Panc1 (cell line): ENCODE measurements at regions not wholly inside any gene's neighbourhood (a gene's known extent, or its start where the extent isn't known, plus 50 kb on each side); places are given as distances from the start of the nearest gene placed in this dataset.

Experiments
- ATAC-seq: fragments of 200-7000 bp; cut with Tn5 transposase; 2 replicates; pipeline ENCODE4 v1.9.1; 2020; ENCODE audit warnings: mild to moderate bottlenecking, moderate library complexity
- BruUV-seq: library from RNA; stranded (reverse); fragments of 400-500 nt; replicated peaks from 2 replicates; lab custom pipeline; 2021; lab: Mats Ljungman, UMichigan
- CTCF ChIA-PET: fragments of 300-600 bp; sonication (Branson Sonifier 250); formaldehyde crosslinking; loops from one replicate; lab custom pipeline; 2022; ENCODE audit warnings: antibody characterized with exemption; lab: Charles Lee
- POLR2A ChIA-PET: fragments of 300-600 bp; sonication (Branson Sonifier 250); formaldehyde crosslinking; loops from one replicate; lab custom pipeline; 2022; ENCODE audit warnings: antibody characterized with exemption; lab: Charles Lee
- DNase-seq: peaks from one replicate; pipeline ENCODE4 v3.0.0-alpha.2; 2010; ENCODE audit warnings: low read depth, low spot score
- H3K27ac ChIP-seq: 2 replicates; pipeline ENCODE4 v1.5.1; 2011; ENCODE audit warnings: mild to moderate bottlenecking, low read length, inconsistent platforms
- H3K27me3 ChIP-seq: fragments of 200-500 bp; sonication (Bioruptor generic); 2 replicates; pipeline ENCODE4 v1.6.0; 2014; ENCODE audit warnings: low read length, inconsistent platforms; ENCODE audit not compliant: control insufficient read depth, insufficient read depth
- H3K36me3 ChIP-seq: fragments of 200-500 bp; sonication (Bioruptor generic); 2 replicates; pipeline ENCODE4 v1.5.1; 2014; ENCODE audit warnings: inconsistent platforms, mild to moderate bottlenecking, low read length, moderate library complexity; ENCODE audit not compliant: control insufficient read depth, insufficient read depth
- H3K4me1 ChIP-seq: 2 replicates; pipeline ENCODE4 v1.5.1; 2011; ENCODE audit warnings: inconsistent platforms, mild to moderate bottlenecking, low read length, moderate library complexity; ENCODE audit not compliant: control insufficient read depth, insufficient read depth
- H3K4me3 ChIP-seq, 2 experiments: 2 replicates each; pipeline ENCODE4 v1.5.1; 2011 to 2012; ENCODE audit warnings: low read depth in 2 of 2, low read length in 2 of 2, mild to moderate bottlenecking in 2 of 2, inconsistent platforms in 1 of 2, moderate library complexity in 1 of 2
- H3K9me3 ChIP-seq: fragments of 200-500 bp; sonication (Bioruptor generic); 2 replicates; pipeline ENCODE4 v1.5.1; 2014; ENCODE audit warnings: low read depth, mild to moderate bottlenecking, inconsistent platforms, low read length, moderate library complexity; ENCODE audit not compliant: control insufficient read depth, insufficient read depth
- POLR2AphosphoS5 ChIP-seq: IDR thresholded peaks from 2 replicates; pipeline ENCODE4 v1.6.1; 2012; ENCODE audit warnings: mild to moderate bottlenecking, low read depth, low read length, moderate library complexity
- SIN3A ChIP-seq: IDR thresholded peaks from 2 replicates; pipeline ENCODE4 v1.6.1; 2012; ENCODE audit warnings: low read depth, mild to moderate bottlenecking, low read length, moderate library complexity, borderline replicate concordance; ENCODE audit not compliant: insufficient read depth
- TCF7L2 ChIP-seq: IDR thresholded peaks from 2 replicates; pipeline ENCODE4 v1.6.1; 2011; ENCODE audit warnings: mild to moderate bottlenecking, low read depth, low read length, inconsistent platforms
- in situ Hi-C: cut with HindIII; loops from 2 replicates; pipeline ENCODE4 v1.10.0; 2016; ENCODE audit warnings: low sequenced_read_pairs, low pct_unique_long_range_greater_than_20kb
- intact Hi-C: fragments of 100-400 bp; cut with micrococcal nuclease; formaldehyde crosslinking; loops from one replicate; pipeline ENCODE4 v1.10.0; 2022; ENCODE audit not compliant: unreplicated experiment
- TF ChIP-seq, protein P1 (sequence below): fragments of 450-650 bp; IDR thresholded peaks from 2 replicates; pipeline ENCODE4 v1.5.1; 2017; ENCODE audit warnings: mild to moderate bottlenecking
- TF ChIP-seq, protein P2 (sequence below), 2 experiments: IDR thresholded peaks; 2 replicates each; pipeline ENCODE4 v1.6.1; 2011 to 2012; ENCODE audit warnings: low read depth in 2 of 2, control low read depth in 1 of 2, low read length in 1 of 2, mild to moderate bottlenecking in 1 of 2, moderate library complexity in 1 of 2; ENCODE audit not compliant: insufficient read depth in 1 of 2

GRCh38 chr18:73419531-73419930 is 551.7 kb upstream of the NETO1 start:
- TF ChIP-seq TCF7L2 (no peak), POLR2AphosphoS5 (no peak), SIN3A (no peak)
- TF ChIP-seq, protein P1, sequence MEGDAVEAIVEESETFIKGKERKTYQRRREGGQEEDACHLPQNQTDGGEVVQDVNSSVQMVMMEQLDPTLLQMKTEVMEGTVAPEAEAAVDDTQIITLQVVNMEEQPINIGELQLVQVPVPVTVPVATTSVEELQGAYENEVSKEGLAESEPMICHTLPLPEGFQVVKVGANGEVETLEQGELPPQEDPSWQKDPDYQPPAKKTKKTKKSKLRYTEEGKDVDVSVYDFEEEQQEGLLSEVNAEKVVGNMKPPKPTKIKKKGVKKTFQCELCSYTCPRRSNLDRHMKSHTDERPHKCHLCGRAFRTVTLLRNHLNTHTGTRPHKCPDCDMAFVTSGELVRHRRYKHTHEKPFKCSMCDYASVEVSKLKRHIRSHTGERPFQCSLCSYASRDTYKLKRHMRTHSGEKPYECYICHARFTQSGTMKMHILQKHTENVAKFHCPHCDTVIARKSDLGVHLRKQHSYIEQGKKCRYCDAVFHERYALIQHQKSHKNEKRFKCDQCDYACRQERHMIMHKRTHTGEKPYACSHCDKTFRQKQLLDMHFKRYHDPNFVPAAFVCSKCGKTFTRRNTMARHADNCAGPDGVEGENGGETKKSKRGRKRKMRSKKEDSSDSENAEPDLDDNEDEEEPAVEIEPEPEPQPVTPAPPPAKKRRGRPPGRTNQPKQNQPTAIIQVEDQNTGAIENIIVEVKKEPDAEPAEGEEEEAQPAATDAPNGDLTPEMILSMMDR, result no peak
- TF ChIP-seq, protein P2, sequence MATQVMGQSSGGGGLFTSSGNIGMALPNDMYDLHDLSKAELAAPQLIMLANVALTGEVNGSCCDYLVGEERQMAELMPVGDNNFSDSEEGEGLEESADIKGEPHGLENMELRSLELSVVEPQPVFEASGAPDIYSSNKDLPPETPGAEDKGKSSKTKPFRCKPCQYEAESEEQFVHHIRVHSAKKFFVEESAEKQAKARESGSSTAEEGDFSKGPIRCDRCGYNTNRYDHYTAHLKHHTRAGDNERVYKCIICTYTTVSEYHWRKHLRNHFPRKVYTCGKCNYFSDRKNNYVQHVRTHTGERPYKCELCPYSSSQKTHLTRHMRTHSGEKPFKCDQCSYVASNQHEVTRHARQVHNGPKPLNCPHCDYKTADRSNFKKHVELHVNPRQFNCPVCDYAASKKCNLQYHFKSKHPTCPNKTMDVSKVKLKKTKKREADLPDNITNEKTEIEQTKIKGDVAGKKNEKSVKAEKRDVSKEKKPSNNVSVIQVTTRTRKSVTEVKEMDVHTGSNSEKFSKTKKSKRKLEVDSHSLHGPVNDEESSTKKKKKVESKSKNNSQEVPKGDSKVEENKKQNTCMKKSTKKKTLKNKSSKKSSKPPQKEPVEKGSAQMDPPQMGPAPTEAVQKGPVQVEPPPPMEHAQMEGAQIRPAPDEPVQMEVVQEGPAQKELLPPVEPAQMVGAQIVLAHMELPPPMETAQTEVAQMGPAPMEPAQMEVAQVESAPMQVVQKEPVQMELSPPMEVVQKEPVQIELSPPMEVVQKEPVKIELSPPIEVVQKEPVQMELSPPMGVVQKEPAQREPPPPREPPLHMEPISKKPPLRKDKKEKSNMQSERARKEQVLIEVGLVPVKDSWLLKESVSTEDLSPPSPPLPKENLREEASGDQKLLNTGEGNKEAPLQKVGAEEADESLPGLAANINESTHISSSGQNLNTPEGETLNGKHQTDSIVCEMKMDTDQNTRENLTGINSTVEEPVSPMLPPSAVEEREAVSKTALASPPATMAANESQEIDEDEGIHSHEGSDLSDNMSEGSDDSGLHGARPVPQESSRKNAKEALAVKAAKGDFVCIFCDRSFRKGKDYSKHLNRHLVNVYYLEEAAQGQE (IDR thresholded peaks at IDR 0.05; ENCODE audit: insufficient read depth in 1 of 2, low read depth in 2 of 2, low read length in 1 of 2), result no peak
- CTCF ChIA-PET, result no interaction called here
- no peak for DNase-seq
- no peak for ATAC-seq
- BruUV-seq, result no TSS peak
- intact Hi-C loops (no loop called here), in situ Hi-C loops (no loop called here)
- no peaks in the 10 kb centered on the region for H3K36me3 ChIP-seq
- H3K27me3 ChIP-seq, result no peaks in the 10 kb centered on the region
- H3K4me3 ChIP-seq, result no peak overlapping the region
- POLR2A ChIA-PET, result no interaction called here
- no peak overlapping the region for H3K27ac ChIP-seq
- H3K9me3 ChIP-seq, result no peaks in the 10 kb centered on the region
- no peaks in the 10 kb centered on the region for H3K4me1 ChIP-seq

GRCh38 chr18:73414598-73414997 is 546.8 kb upstream of the NETO1 start:
- no peak for TF ChIP-seq SIN3A
- DNase-seq (no peak), ATAC-seq (no peak)
- H3K27me3 ChIP-seq, result no peaks in the 10 kb centered on the region
- no peak overlapping the region for H3K4me3 ChIP-seq
- no TSS peak for BruUV-seq
- no peaks in the 10 kb centered on the region for H3K9me3 ChIP-seq
- no peaks in the 10 kb centered on the region for H3K36me3 ChIP-seq
- CTCF ChIA-PET, result no interaction called here
- no peaks in the 10 kb centered on the region for H3K4me1 ChIP-seq
- H3K27ac ChIP-seq, result no peak overlapping the region
- intact Hi-C loops (no loop called here), in situ Hi-C loops (no loop called here)
- POLR2A ChIA-PET, result no interaction called here

GRCh38 chr18:73414069-73414468 is 546.3 kb upstream of the NETO1 start:
- in situ Hi-C loops, result no loop called here
- CTCF ChIA-PET, result no interaction called here
- Histone ChIP-seq H3K4me3 (no peak overlapping the region), H3K27me3 (no peaks in the 10 kb centered on the region), H3K27ac (no peak overlapping the region), H3K36me3 (no peaks in the 10 kb centered on the region), H3K9me3 (no peaks in the 10 kb centered on the region), H3K4me1 (no peaks in the 10 kb centered on the region)
- no peak for ATAC-seq
- no peak for DNase-seq
- TF ChIP-seq POLR2AphosphoS5 (no peak), SIN3A (no peak), TCF7L2 (no peak)
- TF ChIP-seq, protein P1, result no peak
- TF ChIP-seq, protein P2 (IDR thresholded peaks at IDR 0.05; ENCODE audit: insufficient read depth in 1 of 2, low read depth in 2 of 2, low read length in 1 of 2), result no peak
- BruUV-seq, result no TSS peak
- intact Hi-C loops, result no loop called here
- POLR2A ChIA-PET, result no interaction called here
